Osteoblast (primary cell): ENCODE measurements at regions not wholly inside any gene's neighbourhood (a gene's known extent, or its start where the extent isn't known, plus 50 kb on each side); places are given as distances from the start of the nearest gene placed in this dataset.
A peak's percentile ranks its signal among the peaks of the same experiment; 100 is the strongest.

Source experiments
- DNase-seq: peaks from one replicate; pipeline ENCODE4 v3.0.0; 2011; ENCODE audit warnings: low spot score, mixed read lengths; ENCODE audit not compliant: insufficient read length; ENCODE audit errors: missing footprints
- H2AFZ ChIP-seq: 2 replicates; pipeline ENCODE4 v1.6.0; 2011; ENCODE audit warnings: mild to moderate bottlenecking, low read length
- H3K27ac ChIP-seq: 2 replicates; pipeline ENCODE4 v1.5.1; 2011; ENCODE audit warnings: mild to moderate bottlenecking, low read depth, low read length, moderate library complexity
- H3K27me3 ChIP-seq: 2 replicates; pipeline ENCODE4 v1.6.0; 2012; ENCODE audit warnings: mild to moderate bottlenecking, control low read depth, inconsistent platforms, low read length, moderate library complexity; ENCODE audit not compliant: insufficient read depth
- H3K36me3 ChIP-seq: 2 replicates; pipeline ENCODE4 v1.5.1; 2011; ENCODE audit warnings: mild to moderate bottlenecking, low read length, control low read depth, moderate library complexity; ENCODE audit not compliant: insufficient read depth
- H3K4me1 ChIP-seq: 2 replicates; pipeline ENCODE4 v1.5.1; 2011; ENCODE audit warnings: mild to moderate bottlenecking, low read length, control low read depth, moderate library complexity; ENCODE audit not compliant: insufficient read depth
- H3K4me2 ChIP-seq: 2 replicates; pipeline ENCODE4 v1.6.0; 2011; ENCODE audit warnings: mild to moderate bottlenecking, low read length; ENCODE audit not compliant: insufficient read depth
- H3K4me3 ChIP-seq: fragments of 200-600 bp; sonication (generic); 3 replicates; pipeline ENCODE4 v1.5.1; 2012; ENCODE audit warnings: mild to moderate bottlenecking, low read length, inconsistent platforms; ENCODE audit not compliant: insufficient read depth
- H3K79me2 ChIP-seq: 2 replicates; pipeline ENCODE4 v1.6.0; 2012; ENCODE audit warnings: mild to moderate bottlenecking, low read length, control low read depth, inconsistent platforms; ENCODE audit not compliant: insufficient read depth
- H3K9me3 ChIP-seq: 2 replicates; pipeline ENCODE4 v1.5.1; 2011; ENCODE audit warnings: low read depth, low read length, control low read depth
- H4K20me1 ChIP-seq: 2 replicates; pipeline ENCODE4 v1.6.0; 2012; ENCODE audit warnings: mild to moderate bottlenecking, low read length, control low read depth; ENCODE audit not compliant: insufficient read depth
- TF ChIP-seq, protein P1 (sequence below): IDR thresholded peaks from 2 replicates; pipeline ENCODE4 v1.5.1; 2011; ENCODE audit warnings: mild to moderate bottlenecking, low read depth, low read length, moderate library complexity; ENCODE audit errors: extremely low read depth

DNA sequence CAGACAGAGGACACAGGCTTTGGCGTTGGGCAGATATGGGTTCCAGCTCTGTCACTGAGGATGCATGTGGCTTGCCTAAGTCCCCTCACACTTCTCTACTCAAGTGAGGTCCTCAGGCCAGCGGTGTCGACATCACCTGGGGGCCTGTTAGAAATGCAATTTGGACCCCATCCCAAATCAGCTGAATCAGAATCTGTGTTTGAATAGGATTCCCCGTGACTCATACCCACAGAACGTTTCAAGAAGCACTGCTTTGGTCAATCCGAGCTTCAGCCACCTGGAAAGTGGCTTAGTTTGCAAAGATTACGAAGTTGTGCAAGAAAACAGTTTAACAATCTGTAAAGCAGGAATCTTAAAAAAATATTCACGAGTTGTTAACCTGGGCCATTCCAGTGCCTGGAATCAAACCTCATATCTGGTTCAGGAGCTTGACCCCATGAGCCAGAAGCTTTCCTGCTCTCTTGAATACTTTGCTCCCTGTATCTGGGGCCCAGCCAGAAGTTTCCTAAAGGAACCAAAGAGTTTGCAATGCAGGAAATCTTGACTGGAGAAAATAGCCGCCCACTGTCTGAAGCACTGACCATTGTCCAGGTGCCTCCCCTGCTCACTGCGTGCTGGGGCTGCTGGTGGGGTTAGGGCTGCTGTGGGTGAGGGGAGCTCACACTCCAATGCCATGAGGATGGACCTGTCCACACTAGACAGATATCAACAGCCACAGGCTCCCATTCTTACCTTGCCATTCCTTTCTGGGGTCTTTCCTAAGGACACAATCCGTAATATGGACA lies 208.5 kb upstream of the LINGO1 start:
- H3K27me3 ChIP-seq, result peaks cover 44% of the 10 kb centered on the region
- TF ChIP-seq, protein P1, sequence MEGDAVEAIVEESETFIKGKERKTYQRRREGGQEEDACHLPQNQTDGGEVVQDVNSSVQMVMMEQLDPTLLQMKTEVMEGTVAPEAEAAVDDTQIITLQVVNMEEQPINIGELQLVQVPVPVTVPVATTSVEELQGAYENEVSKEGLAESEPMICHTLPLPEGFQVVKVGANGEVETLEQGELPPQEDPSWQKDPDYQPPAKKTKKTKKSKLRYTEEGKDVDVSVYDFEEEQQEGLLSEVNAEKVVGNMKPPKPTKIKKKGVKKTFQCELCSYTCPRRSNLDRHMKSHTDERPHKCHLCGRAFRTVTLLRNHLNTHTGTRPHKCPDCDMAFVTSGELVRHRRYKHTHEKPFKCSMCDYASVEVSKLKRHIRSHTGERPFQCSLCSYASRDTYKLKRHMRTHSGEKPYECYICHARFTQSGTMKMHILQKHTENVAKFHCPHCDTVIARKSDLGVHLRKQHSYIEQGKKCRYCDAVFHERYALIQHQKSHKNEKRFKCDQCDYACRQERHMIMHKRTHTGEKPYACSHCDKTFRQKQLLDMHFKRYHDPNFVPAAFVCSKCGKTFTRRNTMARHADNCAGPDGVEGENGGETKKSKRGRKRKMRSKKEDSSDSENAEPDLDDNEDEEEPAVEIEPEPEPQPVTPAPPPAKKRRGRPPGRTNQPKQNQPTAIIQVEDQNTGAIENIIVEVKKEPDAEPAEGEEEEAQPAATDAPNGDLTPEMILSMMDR, result no peak
- H3K4me1 ChIP-seq, result peaks cover 5% of the 10 kb centered on the region
- H3K4me2 ChIP-seq, result no peak overlapping the region
- H4K20me1 ChIP-seq, result no peaks in the 10 kb centered on the region
- DNase-seq, result peak; percentile 88
- no peak overlapping the region for H3K27ac ChIP-seq
- H3K79me2 ChIP-seq, result no peaks in the 10 kb centered on the region
- no peaks in the 10 kb centered on the region for H3K9me3 ChIP-seq
- no peak overlapping the region for H2AFZ ChIP-seq
- H3K36me3 ChIP-seq, result no peaks in the 10 kb centered on the region
- H3K4me3 ChIP-seq, result no peak overlapping the region

DNA sequence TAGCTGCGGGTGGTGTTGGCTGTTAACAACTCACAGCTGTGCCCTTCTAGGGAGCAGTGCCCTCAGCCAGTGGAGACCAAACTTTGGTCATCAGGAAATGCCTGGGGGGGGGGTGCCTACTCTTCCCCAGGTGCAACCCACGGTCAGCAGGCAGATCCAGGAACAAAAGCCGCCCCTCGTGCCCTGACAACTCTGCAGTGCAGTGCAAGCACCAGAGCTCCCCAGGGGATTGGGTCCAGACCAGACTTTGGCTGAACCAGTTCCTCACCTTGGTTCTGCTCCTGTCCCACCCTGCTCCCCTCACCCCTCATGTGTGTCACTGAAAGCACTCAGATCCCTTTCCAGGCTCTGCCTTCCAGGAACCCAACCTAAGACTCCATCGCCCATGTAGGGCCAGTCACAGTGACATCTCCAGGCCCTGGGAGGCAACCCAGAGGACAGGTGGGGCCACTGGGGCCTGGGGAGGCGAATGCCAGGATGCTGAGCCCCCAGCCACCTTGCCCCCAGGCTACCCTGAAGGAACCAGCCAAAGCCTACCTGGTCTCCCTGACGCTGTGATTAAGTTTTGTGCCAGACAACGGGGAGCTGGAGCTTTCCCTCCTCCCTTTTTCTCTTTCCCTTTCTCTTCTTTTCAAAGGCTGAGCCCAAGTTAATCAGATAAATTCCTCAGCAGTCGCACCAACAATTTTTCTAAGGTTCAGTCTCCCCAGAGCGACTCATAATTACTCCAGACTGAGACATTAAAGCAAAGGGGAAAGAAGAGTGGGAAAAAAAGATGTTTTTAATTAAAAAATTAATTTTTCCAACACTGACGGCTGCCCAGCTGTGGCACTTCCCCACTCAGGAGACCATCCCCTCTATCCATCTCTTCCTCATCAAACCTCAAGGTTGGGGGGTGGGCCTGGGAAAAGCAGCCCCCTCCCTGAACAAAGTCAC lies 207.5 kb upstream of the LINGO1 start:
- H2AFZ ChIP-seq, result no peak overlapping the region
- no peak overlapping the region for H3K27ac ChIP-seq
- no peaks in the 10 kb centered on the region for H4K20me1 ChIP-seq
- H3K36me3 ChIP-seq, result no peaks in the 10 kb centered on the region
- TF ChIP-seq, protein P1, result no peak
- no peaks in the 10 kb centered on the region for H3K79me2 ChIP-seq
- peaks cover 5% of the 10 kb centered on the region for H3K4me1 ChIP-seq
- DNase-seq, result no peak
- H3K9me3 ChIP-seq, result no peaks in the 10 kb centered on the region
- H3K27me3 ChIP-seq, result peaks cover 45% of the 10 kb centered on the region
- no peak overlapping the region for H3K4me2 ChIP-seq
- no peak overlapping the region for H3K4me3 ChIP-seq

DNA sequence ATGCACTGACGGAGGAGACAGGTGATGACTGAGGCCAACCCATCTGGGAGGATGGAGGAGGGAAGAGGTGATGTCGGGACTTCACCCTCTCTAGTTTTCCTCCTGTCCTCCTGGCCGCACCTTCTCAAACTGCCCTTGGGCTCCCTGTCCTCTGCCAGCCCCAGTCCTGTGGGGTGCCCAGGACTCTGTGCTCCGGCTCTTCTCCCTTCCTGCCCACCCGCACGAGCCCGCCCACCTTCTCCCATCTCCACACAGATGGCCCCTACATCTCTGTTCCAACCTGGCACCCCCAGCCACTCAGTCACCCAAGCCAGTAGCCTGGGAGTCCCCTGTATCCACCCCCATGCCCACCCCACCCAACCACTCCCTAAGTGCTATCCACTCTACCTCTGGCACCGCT lies 206.7 kb upstream of the LINGO1 start:
- peaks cover 45% of the 10 kb centered on the region for H3K27me3 ChIP-seq

More for the DNA sequence above, 206.7 kb upstream of the LINGO1 start:
- TF ChIP-seq, protein P1, result no peak
- Histone ChIP-seq H3K4me3 (no peak overlapping the region), H2AFZ (no peak overlapping the region), H3K36me3 (no peaks in the 10 kb centered on the region), H3K4me2 (no peak overlapping the region), H3K27ac (no peak overlapping the region), H3K79me2 (no peaks in the 10 kb centered on the region), H3K4me1 (peaks cover 5% of the 10 kb centered on the region), H4K20me1 (no peaks in the 10 kb centered on the region), H3K9me3 (no peaks in the 10 kb centered on the region)
- DNase-seq, result no peak
